PC-9 (cell line): ENCODE measurements at regions not wholly inside any gene's neighbourhood (a gene's known extent, or its start where the extent isn't known, plus 50 kb on each side); places are given as distances from the start of the nearest gene placed in this dataset.

Source experiments
- BruUV-seq: library from RNA; stranded (reverse); fragments of 400-500 nt; replicated peaks from 2 replicates; lab custom pipeline; 2021; lab: Mats Ljungman, UMichigan
- CTCF ChIA-PET: fragments of 300-600 bp; sonication (Branson Sonifier 250); formaldehyde crosslinking; loops from one replicate; lab custom pipeline; 2022; ENCODE audit warnings: antibody characterized with exemption; lab: Charles Lee
- POLR2A ChIA-PET: fragments of 300-600 bp; sonication (Branson Sonifier 250); formaldehyde crosslinking; loops from one replicate; lab custom pipeline; 2022; ENCODE audit warnings: antibody characterized with exemption; ENCODE audit not compliant: unreplicated experiment; lab: Charles Lee
- DNase-seq, 2 experiments: peaks; one replicate each; pipeline versions ENCODE4 v3.0.0 to v3.0.0-alpha.2; 2015 to 2022; ENCODE audit warnings: mixed read lengths in 1 of 2
- H2AFZ ChIP-seq: fragments of 200-600 bp; sonication (generic); 2 replicates; pipeline ENCODE4 v1.8.1; 2017; ENCODE audit warnings: antibody characterized with exemption
- H3F3A ChIP-seq: fragments of 200-600 bp; sonication (generic); 2 replicates; pipeline ENCODE4 v1.8.1; 2017; ENCODE audit warnings: antibody characterized with exemption, mild to moderate bottlenecking, low read depth; ENCODE audit not compliant: insufficient read depth
- H3K27ac ChIP-seq: fragments of 200-600 bp; sonication (generic); 2 replicates; pipeline ENCODE4 v1.6.1; 2016; ENCODE audit warnings: mixed run types
- H3K27me3 ChIP-seq: fragments of 200-600 bp; sonication (generic); 2 replicates; pipeline ENCODE4 v1.6.1; 2016; ENCODE audit warnings: low read depth, mixed run types; ENCODE audit not compliant: insufficient read depth
- H3K36me3 ChIP-seq: fragments of 200-600 bp; sonication (generic); 2 replicates; pipeline ENCODE4 v1.6.1; 2016; ENCODE audit warnings: low read depth, mixed run types
- H3K4me1 ChIP-seq: fragments of 200-600 bp; sonication (generic); replicated peaks from 2 replicates; pipeline ENCODE4 v1.6.1; 2016; ENCODE audit warnings: mixed run types; ENCODE audit not compliant: insufficient read depth
- H3K4me2 ChIP-seq: fragments of 200-600 bp; sonication (generic); 2 replicates; pipeline ENCODE4 v1.6.1; 2017; ENCODE audit warnings: mixed run types
- H3K4me3 ChIP-seq: fragments of 200-600 bp; sonication (generic); 2 replicates; pipeline ENCODE4 v1.6.1; 2016; ENCODE audit warnings: mixed run types
- H3K79me2 ChIP-seq: fragments of 200-600 bp; sonication (generic); 2 replicates; pipeline ENCODE4 v1.6.1; 2017; ENCODE audit warnings: low read depth, mixed run types
- H3K9me2 ChIP-seq: fragments of 200-600 bp; sonication (generic); 2 replicates; pipeline ENCODE4 v1.8.1; 2017; ENCODE audit warnings: mild to moderate bottlenecking; ENCODE audit not compliant: insufficient read depth
- H3K9me3 ChIP-seq: fragments of 200-600 bp; sonication (generic); 2 replicates; pipeline ENCODE4 v1.8.1; 2016; ENCODE audit warnings: low read depth; ENCODE audit not compliant: insufficient read depth
- H4K20me1 ChIP-seq: fragments of 200-600 bp; sonication (generic); 2 replicates; pipeline ENCODE4 v1.8.1; 2017; ENCODE audit not compliant: insufficient read depth
- EZH2 ChIP-seq: fragments of 200-600 bp; sonication (generic); IDR thresholded peaks from 2 replicates; pipeline ENCODE4 v1.8.0; 2017; ENCODE audit warnings: antibody characterized with exemption, low read depth
- intact Hi-C: fragments of 100-400 bp; cut with micrococcal nuclease; formaldehyde crosslinking; loops from one replicate; pipeline ENCODE4 v1.10.0; 2022; ENCODE audit not compliant: unreplicated experiment
- TF ChIP-seq, protein P1 (sequence below): fragments of 200-600 bp; sonication (generic); conservative IDR thresholded peaks from 2 replicates; pipeline ENCODE4 v1.6.1; 2017; ENCODE audit warnings: mixed run types, antibody characterized with exemption, mild to moderate bottlenecking, moderate library complexity

DNA sequence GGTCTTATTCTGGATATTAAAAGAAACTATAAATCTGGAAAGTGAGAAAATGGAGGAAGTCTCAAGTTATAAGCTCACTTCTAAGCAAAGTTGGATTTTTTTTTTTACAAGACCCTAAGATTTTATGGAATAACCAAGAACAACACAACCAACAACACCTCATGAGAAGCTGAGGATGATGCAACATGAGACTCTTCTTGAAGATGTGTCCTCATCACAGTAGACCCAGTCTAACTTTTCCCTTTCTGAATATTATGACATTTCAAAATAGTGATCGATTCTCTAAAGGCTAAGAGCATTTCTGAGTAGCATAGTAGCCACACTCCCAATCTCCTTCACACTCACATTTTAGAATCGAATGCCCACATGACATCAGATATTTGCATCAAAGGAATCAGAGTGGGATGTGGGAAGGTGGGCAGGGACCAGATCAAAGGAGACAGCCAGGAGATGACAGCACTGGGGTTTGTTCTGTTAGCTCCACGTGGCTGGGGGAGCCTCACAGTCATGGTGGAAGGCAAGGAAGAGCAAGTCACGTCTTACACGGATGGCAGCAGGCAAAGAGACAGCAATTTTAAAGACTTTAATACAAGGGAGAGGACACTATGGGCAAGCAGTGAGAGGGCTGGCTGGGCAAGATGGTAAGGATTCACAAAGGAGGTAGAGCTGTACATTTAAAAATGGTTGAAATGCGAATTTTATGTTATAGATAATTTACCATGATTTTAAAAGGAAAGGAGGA is 90.7 kb upstream of the MYL2 start:
- H3K79me2 ChIP-seq, result no peaks in the 10 kb centered on the region
- H3F3A ChIP-seq, result no peaks in the 10 kb centered on the region
- BruUV-seq, result no TSS peak
- no peak overlapping the region for H3K27ac ChIP-seq
- intact Hi-C loops, result no loop called here
- no peak overlapping the region for H3K4me3 ChIP-seq
- no peaks in the 10 kb centered on the region for H3K9me2 ChIP-seq
- H3K9me3 ChIP-seq, result 0 out of 2 replicates have a peak, but pooled peaks cover 4% of the 10 kb centered on the region
- no peak overlapping the region for H3K4me2 ChIP-seq
- POLR2A ChIA-PET, result no interaction called here
- no peaks in the 10 kb centered on the region for H4K20me1 ChIP-seq
- no peak for DNase-seq
- H3K36me3 ChIP-seq, result no peaks in the 10 kb centered on the region
- TF ChIP-seq EZH2, result no peak
- TF ChIP-seq, protein P1, sequence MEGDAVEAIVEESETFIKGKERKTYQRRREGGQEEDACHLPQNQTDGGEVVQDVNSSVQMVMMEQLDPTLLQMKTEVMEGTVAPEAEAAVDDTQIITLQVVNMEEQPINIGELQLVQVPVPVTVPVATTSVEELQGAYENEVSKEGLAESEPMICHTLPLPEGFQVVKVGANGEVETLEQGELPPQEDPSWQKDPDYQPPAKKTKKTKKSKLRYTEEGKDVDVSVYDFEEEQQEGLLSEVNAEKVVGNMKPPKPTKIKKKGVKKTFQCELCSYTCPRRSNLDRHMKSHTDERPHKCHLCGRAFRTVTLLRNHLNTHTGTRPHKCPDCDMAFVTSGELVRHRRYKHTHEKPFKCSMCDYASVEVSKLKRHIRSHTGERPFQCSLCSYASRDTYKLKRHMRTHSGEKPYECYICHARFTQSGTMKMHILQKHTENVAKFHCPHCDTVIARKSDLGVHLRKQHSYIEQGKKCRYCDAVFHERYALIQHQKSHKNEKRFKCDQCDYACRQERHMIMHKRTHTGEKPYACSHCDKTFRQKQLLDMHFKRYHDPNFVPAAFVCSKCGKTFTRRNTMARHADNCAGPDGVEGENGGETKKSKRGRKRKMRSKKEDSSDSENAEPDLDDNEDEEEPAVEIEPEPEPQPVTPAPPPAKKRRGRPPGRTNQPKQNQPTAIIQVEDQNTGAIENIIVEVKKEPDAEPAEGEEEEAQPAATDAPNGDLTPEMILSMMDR, result no peak
- peaks cover 93% of the 10 kb centered on the region for H3K27me3 ChIP-seq
- no peak overlapping the region for H2AFZ ChIP-seq
- H3K4me1 ChIP-seq, result no peaks in the 10 kb centered on the region
- CTCF ChIA-PET, result no interaction called here

DNA sequence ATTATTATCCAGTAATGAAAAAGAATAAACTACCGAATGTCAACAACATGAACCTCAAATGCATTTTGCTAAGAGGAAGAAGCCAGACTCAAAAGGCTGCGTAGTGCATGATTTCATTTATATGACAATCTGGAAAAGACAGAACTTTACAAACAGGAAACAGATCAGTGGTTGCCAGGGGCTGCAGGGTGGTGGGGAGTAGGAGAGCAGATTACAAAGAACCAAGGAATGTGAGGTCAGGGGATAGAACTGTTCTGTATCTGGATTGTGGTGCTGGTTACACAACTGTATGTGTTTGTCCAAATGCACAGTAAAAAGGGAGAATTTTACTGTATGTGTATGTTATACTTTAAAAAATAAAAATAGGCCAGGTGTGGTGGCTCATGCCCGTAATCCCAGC is 89.7 kb upstream of the MYL2 start:
- intact Hi-C loops, result no loop called here
- Histone ChIP-seq H3K4me2 (no peak overlapping the region), H4K20me1 (no peaks in the 10 kb centered on the region), H3K27ac (no peak overlapping the region), H3F3A (no peaks in the 10 kb centered on the region), H3K27me3 (peaks cover 93% of the 10 kb centered on the region), H3K36me3 (no peaks in the 10 kb centered on the region), H3K9me3 (0 out of 2 replicates have a peak, but pooled peaks cover 4% of the 10 kb centered on the region), H3K4me1 (no peaks in the 10 kb centered on the region), H3K4me3 (no peak overlapping the region), H3K9me2 (no peaks in the 10 kb centered on the region), H2AFZ (no peak overlapping the region), H3K79me2 (no peaks in the 10 kb centered on the region)
- CTCF ChIA-PET, result no interaction called here
- DNase-seq, result no peak
- POLR2A ChIA-PET, result no interaction called here
- no TSS peak for BruUV-seq
- TF ChIP-seq, protein P1, result no peak
- no peak for TF ChIP-seq EZH2

DNA sequence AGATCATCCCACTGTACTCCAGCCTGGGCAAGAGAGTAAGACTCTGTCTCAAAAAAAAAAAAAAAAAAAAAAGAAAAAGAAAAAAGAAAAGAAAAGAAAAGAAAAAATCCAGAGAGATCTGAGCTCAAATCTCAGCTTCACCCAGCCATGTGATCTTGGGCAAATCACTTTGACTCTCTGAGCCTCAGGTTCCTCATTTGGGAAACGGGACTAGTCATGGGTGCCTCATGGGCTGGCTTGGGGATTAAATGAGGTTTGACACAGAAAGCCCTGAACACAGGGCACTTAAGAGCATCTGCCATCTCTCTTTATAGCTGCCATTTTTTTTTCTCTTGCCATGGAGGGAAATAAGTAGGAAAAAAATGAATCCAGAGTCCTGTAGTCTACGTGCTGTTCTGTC is 86.2 kb upstream of the MYL2 start:
- no TSS peak for BruUV-seq
- H3K27ac ChIP-seq, result no peak overlapping the region
- H3K9me2 ChIP-seq, result no peaks in the 10 kb centered on the region
- no peaks in the 10 kb centered on the region for H3K36me3 ChIP-seq
- peaks cover 85% of the 10 kb centered on the region for H3K27me3 ChIP-seq
- H3K9me3 ChIP-seq, result 0 out of 2 replicates have a peak, but pooled peaks cover 2% of the 10 kb centered on the region
- no peak overlapping the region for H2AFZ ChIP-seq
- H4K20me1 ChIP-seq, result no peaks in the 10 kb centered on the region; the same call in 1 of the 2 replicates
- no peak overlapping the region for H3K4me3 ChIP-seq
- TF ChIP-seq, protein P1, result no peak
- DNase-seq, result no peak
- POLR2A ChIA-PET, result no interaction called here
- no peaks in the 10 kb centered on the region for H3K4me1 ChIP-seq
- intact Hi-C loops, result no loop called here
- CTCF ChIA-PET, result no interaction called here
- no peaks in the 10 kb centered on the region for H3K79me2 ChIP-seq
- no peaks in the 10 kb centered on the region for H3F3A ChIP-seq
- no peak overlapping the region for H3K4me2 ChIP-seq
